ENCODE measurements at regions not wholly inside any gene's neighbourhood (a gene's known extent, or its start where the extent isn't known, plus 50 kb on each side); places are given as distances from the start of the nearest gene placed in this dataset.

GRCh38 chr22:44575381-44576268, 77.6 kb upstream of the RTL6 start (continued):
- TF ChIP-seq, protein P1, sequence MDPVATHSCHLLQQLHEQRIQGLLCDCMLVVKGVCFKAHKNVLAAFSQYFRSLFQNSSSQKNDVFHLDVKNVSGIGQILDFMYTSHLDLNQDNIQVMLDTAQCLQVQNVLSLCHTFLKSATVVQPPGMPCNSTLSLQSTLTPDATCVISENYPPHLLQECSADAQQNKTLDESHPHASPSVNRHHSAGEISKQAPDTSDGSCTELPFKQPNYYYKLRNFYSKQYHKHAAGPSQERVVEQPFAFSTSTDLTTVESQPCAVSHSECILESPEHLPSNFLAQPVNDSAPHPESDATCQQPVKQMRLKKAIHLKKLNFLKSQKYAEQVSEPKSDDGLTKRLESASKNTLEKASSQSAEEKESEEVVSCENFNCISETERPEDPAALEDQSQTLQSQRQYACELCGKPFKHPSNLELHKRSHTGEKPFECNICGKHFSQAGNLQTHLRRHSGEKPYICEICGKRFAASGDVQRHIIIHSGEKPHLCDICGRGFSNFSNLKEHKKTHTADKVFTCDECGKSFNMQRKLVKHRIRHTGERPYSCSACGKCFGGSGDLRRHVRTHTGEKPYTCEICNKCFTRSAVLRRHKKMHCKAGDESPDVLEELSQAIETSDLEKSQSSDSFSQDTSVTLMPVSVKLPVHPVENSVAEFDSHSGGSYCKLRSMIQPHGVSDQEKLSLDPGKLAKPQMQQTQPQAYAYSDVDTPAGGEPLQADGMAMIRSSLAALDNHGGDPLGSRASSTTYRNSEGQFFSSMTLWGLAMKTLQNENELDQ (tag by site-specific recombination; IDR thresholded peaks at IDR 0.05; ENCODE audit: low read depth), result no peak
- TF ChIP-seq, protein P2, sequence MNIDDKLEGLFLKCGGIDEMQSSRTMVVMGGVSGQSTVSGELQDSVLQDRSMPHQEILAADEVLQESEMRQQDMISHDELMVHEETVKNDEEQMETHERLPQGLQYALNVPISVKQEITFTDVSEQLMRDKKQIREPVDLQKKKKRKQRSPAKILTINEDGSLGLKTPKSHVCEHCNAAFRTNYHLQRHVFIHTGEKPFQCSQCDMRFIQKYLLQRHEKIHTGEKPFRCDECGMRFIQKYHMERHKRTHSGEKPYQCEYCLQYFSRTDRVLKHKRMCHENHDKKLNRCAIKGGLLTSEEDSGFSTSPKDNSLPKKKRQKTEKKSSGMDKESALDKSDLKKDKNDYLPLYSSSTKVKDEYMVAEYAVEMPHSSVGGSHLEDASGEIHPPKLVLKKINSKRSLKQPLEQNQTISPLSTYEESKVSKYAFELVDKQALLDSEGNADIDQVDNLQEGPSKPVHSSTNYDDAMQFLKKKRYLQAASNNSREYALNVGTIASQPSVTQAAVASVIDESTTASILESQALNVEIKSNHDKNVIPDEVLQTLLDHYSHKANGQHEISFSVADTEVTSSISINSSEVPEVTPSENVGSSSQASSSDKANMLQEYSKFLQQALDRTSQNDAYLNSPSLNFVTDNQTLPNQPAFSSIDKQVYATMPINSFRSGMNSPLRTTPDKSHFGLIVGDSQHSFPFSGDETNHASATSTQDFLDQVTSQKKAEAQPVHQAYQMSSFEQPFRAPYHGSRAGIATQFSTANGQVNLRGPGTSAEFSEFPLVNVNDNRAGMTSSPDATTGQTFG (tag by site-specific recombination; IDR thresholded peaks at IDR 0.05; ENCODE audit: borderline replicate concordance), result peak; percentile 47; the same call in 1 of the 2 replicates
- TF ChIP-seq, protein P3, sequence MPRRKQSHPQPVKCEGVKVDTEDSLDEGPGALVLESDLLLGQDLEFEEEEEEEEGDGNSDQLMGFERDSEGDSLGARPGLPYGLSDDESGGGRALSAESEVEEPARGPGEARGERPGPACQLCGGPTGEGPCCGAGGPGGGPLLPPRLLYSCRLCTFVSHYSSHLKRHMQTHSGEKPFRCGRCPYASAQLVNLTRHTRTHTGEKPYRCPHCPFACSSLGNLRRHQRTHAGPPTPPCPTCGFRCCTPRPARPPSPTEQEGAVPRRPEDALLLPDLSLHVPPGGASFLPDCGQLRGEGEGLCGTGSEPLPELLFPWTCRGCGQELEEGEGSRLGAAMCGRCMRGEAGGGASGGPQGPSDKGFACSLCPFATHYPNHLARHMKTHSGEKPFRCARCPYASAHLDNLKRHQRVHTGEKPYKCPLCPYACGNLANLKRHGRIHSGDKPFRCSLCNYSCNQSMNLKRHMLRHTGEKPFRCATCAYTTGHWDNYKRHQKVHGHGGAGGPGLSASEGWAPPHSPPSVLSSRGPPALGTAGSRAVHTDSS (tag by site-specific recombination; IDR thresholded peaks at IDR 0.05), result peak; percentile 97
- TF ChIP-seq ZNF366 (tag by site-specific recombination; conservative IDR thresholded peaks at IDR 0.05) (peak; percentile 88), PRDM1 (tag by site-specific recombination; IDR thresholded peaks at IDR 0.05) (peak; percentile 59), ZNF266 (tag by site-specific recombination; IDR thresholded peaks at IDR 0.05; ENCODE audit: low read depth) (peak; percentile 22; the same call in 1 of the 2 replicates), ZNF114 (tag by site-specific recombination; IDR thresholded peaks at IDR 0.05) (0 out of 2 replicates have a peak, but pooled peaks have one; percentile 43), ZBTB21 (tag by site-specific recombination; IDR thresholded peaks at IDR 0.05) (no peak)
- TF ChIP-seq, protein P4, sequence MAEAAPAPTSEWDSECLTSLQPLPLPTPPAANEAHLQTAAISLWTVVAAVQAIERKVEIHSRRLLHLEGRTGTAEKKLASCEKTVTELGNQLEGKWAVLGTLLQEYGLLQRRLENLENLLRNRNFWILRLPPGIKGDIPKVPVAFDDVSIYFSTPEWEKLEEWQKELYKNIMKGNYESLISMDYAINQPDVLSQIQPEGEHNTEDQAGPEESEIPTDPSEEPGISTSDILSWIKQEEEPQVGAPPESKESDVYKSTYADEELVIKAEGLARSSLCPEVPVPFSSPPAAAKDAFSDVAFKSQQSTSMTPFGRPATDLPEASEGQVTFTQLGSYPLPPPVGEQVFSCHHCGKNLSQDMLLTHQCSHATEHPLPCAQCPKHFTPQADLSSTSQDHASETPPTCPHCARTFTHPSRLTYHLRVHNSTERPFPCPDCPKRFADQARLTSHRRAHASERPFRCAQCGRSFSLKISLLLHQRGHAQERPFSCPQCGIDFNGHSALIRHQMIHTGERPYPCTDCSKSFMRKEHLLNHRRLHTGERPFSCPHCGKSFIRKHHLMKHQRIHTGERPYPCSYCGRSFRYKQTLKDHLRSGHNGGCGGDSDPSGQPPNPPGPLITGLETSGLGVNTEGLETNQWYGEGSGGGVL (tag by site-specific recombination; IDR thresholded peaks at IDR 0.05), result peak; percentile 50; the same call in 1 of the 2 replicates

GRCh38 chr22:44574640-44575380, 76.8 kb upstream of the RTL6 start:
- H3K27ac ChIP-seq (ENCODE audit: extremely low read depth, low read depth, low read length), result no peak overlapping the region
- CTCF ChIA-PET, result interaction anchor here (1.1 kb wide), 1 partner anchor 500 kb away, joined by 3 read pairs; no protein-coding TSS in a partner anchor
- peak; percentile 5; the same call in 1 of the 2 replicates for TF ChIP-seq GLIS2 (tag by site-specific recombination; IDR thresholded peaks at IDR 0.05)
- TF ChIP-seq ZFHX2 (tag by site-specific recombination; conservative IDR thresholded peaks at IDR 0.05), result peak; percentile 59
- no peak for TF ChIP-seq TCF7L2 (IDR thresholded peaks at IDR 0.05; ENCODE audit: borderline replicate concordance, low read depth, low read length)
- TF ChIP-seq ZNF677 (tag by site-specific recombination; IDR thresholded peaks at IDR 0.05), result no peak
- no peak overlapping the region for H3K4me3 ChIP-seq (ENCODE audit: low read depth, low read length)
- H3K9me3 ChIP-seq (ENCODE audit: control insufficient read depth, insufficient read depth, low read depth, low read length), result no peaks in the 10 kb centered on the region
- H3K36me3 ChIP-seq (ENCODE audit: control insufficient read depth in 2 of 2, insufficient read depth in 1 of 2, low read length in 2 of 2), result no peaks in the 10 kb centered on the region
- H3K4me1 ChIP-seq (ENCODE audit: control insufficient read depth, insufficient read depth, low read length), result no peaks in the 10 kb centered on the region
- POLR2A ChIA-PET, result no interaction called here
